ENCODE measurements at regions not wholly inside any gene's neighbourhood (a gene's known extent, or its start where the extent isn't known, plus 50 kb on each side); places are given as distances from the start of the nearest gene placed in this dataset.

DNA sequence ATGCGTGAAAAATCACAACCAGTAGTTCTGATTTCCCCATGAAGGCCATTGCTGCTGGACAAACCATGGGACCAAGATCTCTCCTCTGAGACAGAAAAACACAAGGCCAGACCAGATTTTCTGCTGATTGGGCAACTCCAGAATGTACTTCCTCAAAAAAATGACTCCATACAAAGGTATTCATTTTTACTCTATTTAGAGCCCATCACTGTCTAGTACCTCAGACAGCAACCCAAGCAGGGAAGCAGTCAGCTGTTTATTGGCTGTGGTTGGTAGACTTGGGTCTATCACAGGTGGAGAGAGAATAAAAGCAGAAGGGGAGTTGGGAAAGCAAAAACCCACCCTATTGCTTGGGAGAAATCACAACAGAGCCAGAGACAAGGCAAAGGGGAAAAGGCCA lies 219.9 kb downstream of the PIK3C3 start:
- Histone ChIP-seq H3K36me3 (ENCODE audit: insufficient read depth, low read length) (no peaks in the 10 kb centered on the region), H3K79me2 (ENCODE audit: insufficient read depth, low read depth, low read length) (no peaks in the 10 kb centered on the region), H2AFZ (ENCODE audit: low read length) (no peak overlapping the region), H3K27ac (ENCODE audit: low read depth, low read length, poor library complexity, severe bottlenecking) (no peak overlapping the region), H3K4me1 (ENCODE audit: insufficient read depth, low read length, poor library complexity, severe bottlenecking) (no peaks in the 10 kb centered on the region), H3K4me2 (ENCODE audit: low read length) (no peak overlapping the region), H3K4me3 (ENCODE audit: low read depth, low read length, poor library complexity, severe bottlenecking) (no peak overlapping the region), H3K9me2 (ENCODE audit: insufficient read depth, low read length) (no peaks in the 10 kb centered on the region), H4K20me1 (ENCODE audit: insufficient read depth, low read length) (no peaks in the 10 kb centered on the region), H3K9me3 (ENCODE audit: low read length) (no peaks in the 10 kb centered on the region)
- TF ChIP-seq EZH2phosphoT487 (IDR thresholded peaks at IDR 0.05; ENCODE audit: borderline replicate concordance, low read depth, low read length): no peak
- TF ChIP-seq, protein P1, sequence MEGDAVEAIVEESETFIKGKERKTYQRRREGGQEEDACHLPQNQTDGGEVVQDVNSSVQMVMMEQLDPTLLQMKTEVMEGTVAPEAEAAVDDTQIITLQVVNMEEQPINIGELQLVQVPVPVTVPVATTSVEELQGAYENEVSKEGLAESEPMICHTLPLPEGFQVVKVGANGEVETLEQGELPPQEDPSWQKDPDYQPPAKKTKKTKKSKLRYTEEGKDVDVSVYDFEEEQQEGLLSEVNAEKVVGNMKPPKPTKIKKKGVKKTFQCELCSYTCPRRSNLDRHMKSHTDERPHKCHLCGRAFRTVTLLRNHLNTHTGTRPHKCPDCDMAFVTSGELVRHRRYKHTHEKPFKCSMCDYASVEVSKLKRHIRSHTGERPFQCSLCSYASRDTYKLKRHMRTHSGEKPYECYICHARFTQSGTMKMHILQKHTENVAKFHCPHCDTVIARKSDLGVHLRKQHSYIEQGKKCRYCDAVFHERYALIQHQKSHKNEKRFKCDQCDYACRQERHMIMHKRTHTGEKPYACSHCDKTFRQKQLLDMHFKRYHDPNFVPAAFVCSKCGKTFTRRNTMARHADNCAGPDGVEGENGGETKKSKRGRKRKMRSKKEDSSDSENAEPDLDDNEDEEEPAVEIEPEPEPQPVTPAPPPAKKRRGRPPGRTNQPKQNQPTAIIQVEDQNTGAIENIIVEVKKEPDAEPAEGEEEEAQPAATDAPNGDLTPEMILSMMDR (conservative IDR thresholded peaks at IDR 0.05; ENCODE audit: low read length): no peak
- BruUV-seq (replicated peaks): no TSS peak
- ChIA-PET CTCF (ENCODE audit: unreplicated experiment) (no interaction called here), POLR2A (no interaction called here)
- no peak for DNase-seq (ENCODE audit: low spot score)
- intact Hi-C loops (cut with micrococcal nuclease; ENCODE audit: unreplicated experiment): no loop called here

DNA sequence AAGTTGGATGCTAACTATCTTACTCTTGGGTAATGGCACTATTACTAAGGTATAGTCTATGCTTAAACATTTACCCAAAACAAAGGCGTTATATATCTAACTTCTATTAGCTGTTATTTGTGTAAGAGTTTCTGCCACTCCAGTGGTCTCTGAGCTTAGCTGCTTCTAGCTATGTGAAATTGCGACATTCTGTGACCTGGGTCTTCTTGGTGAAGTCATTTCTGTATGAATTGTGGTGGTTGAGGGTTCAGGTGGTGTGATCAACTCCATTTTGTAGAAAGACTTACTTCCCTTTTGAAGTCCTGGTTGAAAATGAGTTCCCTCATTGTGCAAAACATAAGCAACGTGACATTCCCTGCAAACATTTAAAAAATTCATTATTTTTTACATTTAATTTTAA lies 221.6 kb downstream of the PIK3C3 start:
- H3K4me2 ChIP-seq (ENCODE audit: low read length): no peak overlapping the region
- no peaks in the 10 kb centered on the region for H3K79me2 ChIP-seq (ENCODE audit: insufficient read depth, low read depth, low read length)
- intact Hi-C loops (cut with micrococcal nuclease; ENCODE audit: unreplicated experiment): no loop called here
- no peak overlapping the region for H2AFZ ChIP-seq (ENCODE audit: low read length)
- no peaks in the 10 kb centered on the region for H4K20me1 ChIP-seq (ENCODE audit: insufficient read depth, low read length)
- H3K4me1 ChIP-seq (ENCODE audit: insufficient read depth, low read length, poor library complexity, severe bottlenecking): no peaks in the 10 kb centered on the region
- no peak for DNase-seq (ENCODE audit: low spot score)
- no peak overlapping the region for H3K4me3 ChIP-seq (ENCODE audit: low read depth, low read length, poor library complexity, severe bottlenecking)
- no peak overlapping the region for H3K27ac ChIP-seq (ENCODE audit: low read depth, low read length, poor library complexity, severe bottlenecking)
- no peaks in the 10 kb centered on the region for H3K9me3 ChIP-seq (ENCODE audit: low read length)
- CTCF ChIA-PET (ENCODE audit: unreplicated experiment): no interaction called here
- no TSS peak for BruUV-seq (replicated peaks)
- H3K9me2 ChIP-seq (ENCODE audit: insufficient read depth, low read length): no peaks in the 10 kb centered on the region
- H3K36me3 ChIP-seq (ENCODE audit: insufficient read depth, low read length): no peaks in the 10 kb centered on the region
- TF ChIP-seq, protein P1 (conservative IDR thresholded peaks at IDR 0.05; ENCODE audit: low read length): no peak
- no peak for TF ChIP-seq EZH2phosphoT487 (IDR thresholded peaks at IDR 0.05; ENCODE audit: borderline replicate concordance, low read depth, low read length)
- POLR2A ChIA-PET: interaction anchor here (0.7 kb wide), 1 partner anchor 159 kb away, joined by 3 read pairs; no protein-coding TSS in a partner anchor

GRCh38 chr18:42177390-42177789 lies 222.4 kb downstream of the PIK3C3 start:
- no TSS peak for BruUV-seq (replicated peaks)
- ChIA-PET POLR2A (no interaction called here), CTCF (ENCODE audit: unreplicated experiment) (no interaction called here)

More at GRCh38 chr18:42177390-42177789, 222.4 kb downstream of the PIK3C3 start:
- Histone ChIP-seq H3K9me2 (ENCODE audit: insufficient read depth, low read length) (no peaks in the 10 kb centered on the region), H3K4me1 (ENCODE audit: insufficient read depth, low read length, poor library complexity, severe bottlenecking) (no peaks in the 10 kb centered on the region), H2AFZ (ENCODE audit: low read length) (no peak overlapping the region), H3K9me3 (ENCODE audit: low read length) (no peaks in the 10 kb centered on the region), H3K4me3 (ENCODE audit: low read depth, low read length, poor library complexity, severe bottlenecking) (no peak overlapping the region), H4K20me1 (ENCODE audit: insufficient read depth, low read length) (no peaks in the 10 kb centered on the region), H3K79me2 (ENCODE audit: insufficient read depth, low read depth, low read length) (no peaks in the 10 kb centered on the region), H3K4me2 (ENCODE audit: low read length) (no peak overlapping the region), H3K36me3 (ENCODE audit: insufficient read depth, low read length) (no peaks in the 10 kb centered on the region), H3K27ac (ENCODE audit: low read depth, low read length, poor library complexity, severe bottlenecking) (no peak overlapping the region)
- intact Hi-C loops (cut with micrococcal nuclease; ENCODE audit: unreplicated experiment): no loop called here
- TF ChIP-seq, protein P1 (conservative IDR thresholded peaks at IDR 0.05; ENCODE audit: low read length): no peak
- DNase-seq (ENCODE audit: low spot score): no peak
